ENCODE measurements at regions not wholly inside any gene's neighbourhood (a gene's known extent, or its start where the extent isn't known, plus 50 kb on each side); places are given as distances from the start of the nearest gene placed in this dataset.

GRCh38 chr7:131904760-131905327 is 348.4 kb upstream of the PODXL start:
- Histone ChIP-seq H3K4me3 (no peak overlapping the region), H3K27ac (no peak overlapping the region), H3K36me3 (no peaks in the 10 kb centered on the region), H3K4me1 (peaks cover 0 to 2% (median 0%) of the 10 kb centered on the region in 9 donors), H3K9me3 (peaks cover 0 to 17% (median 9%) of the 10 kb centered on the region in 11 donors), H3K27me3 (peaks cover 0 to 58% (median 34%) of the 10 kb centered on the region in 7 donors)
- ATAC-seq (no peak), DNase-seq (no peak)
- WGBS, 2 donors, result 48 to 55% methylated on average over 3 of the region's 3 CpGs
- no peak for TF ChIP-seq CTCF (IDR thresholded peaks at IDR 0.05)
- intact Hi-C loops (cut with DNase I), result no loop called here

- peaks cover 0 to 17% (median 9%) of the 10 kb centered on the region in 11 donors for H3K9me3 ChIP-seq
- 88 to 91% methylated on average over 1 of the region's 1 CpG for WGBS, 2 donors
- H3K27me3 ChIP-seq, result peaks cover 0 to 46% (median 26%) of the 10 kb centered on the region in 7 donors
- no peak for TF ChIP-seq CTCF (IDR thresholded peaks at IDR 0.05)
- H3K4me1 ChIP-seq, result no peaks in the 10 kb centered on the region
- ATAC-seq (no peak), DNase-seq (no peak)
- no peaks in the 10 kb centered on the region for H3K36me3 ChIP-seq
- H3K27ac ChIP-seq, result no peak overlapping the region
- H3K4me3 ChIP-seq, result no peak overlapping the region
- intact Hi-C loops (cut with DNase I), result no loop called here
These were observed 346.9 kb upstream of the PODXL start for GRCh38 chr7:131903315-131903714.

- 17 to 23% methylated on average over 1 of the region's 1 CpG for WGBS, 2 donors
- intact Hi-C loops (cut with DNase I), result no loop called here
- Histone ChIP-seq H3K36me3 (no peaks in the 10 kb centered on the region), H3K27ac (no peak overlapping the region), H3K4me3 (no peak overlapping the region), H3K4me1 (no peaks in the 10 kb centered on the region), H3K27me3 (peaks cover 0 to 26% (median 19%) of the 10 kb centered on the region in 7 donors), H3K9me3 (peaks cover 0 to 17% (median 9%) of the 10 kb centered on the region in 11 donors)
- TF ChIP-seq CTCF (IDR thresholded peaks at IDR 0.05), result no peak
- no peak for DNase-seq
- ATAC-seq, result no peak
These were observed 344.4 kb upstream of the PODXL start for GRCh38 chr7:131900785-131901287.

- Histone ChIP-seq H3K27me3 (peaks cover 0 to 18% (median 11%) of the 10 kb centered on the region in 7 donors), H3K36me3 (no peaks in the 10 kb centered on the region), H3K4me1 (no peaks in the 10 kb centered on the region), H3K4me3 (no peak overlapping the region), H3K27ac (no peak overlapping the region), H3K9me3 (peaks cover 0 to 17% (median 9%) of the 10 kb centered on the region in 11 donors)
- ATAC-seq, result no peak
- TF ChIP-seq CTCF (IDR thresholded peaks at IDR 0.05), result no peak
- intact Hi-C loops (cut with DNase I), result no loop called here
- no peak for DNase-seq
- 81% methylated on average over 4 of the region's 4 CpGs for whole genome bisulfite sequencing, 2 donors
These were observed 343.0 kb upstream of the PODXL start for GRCh38 chr7:131899271-131900030.
